BLaER1 (cell line): ENCODE measurements at regions not wholly inside any gene's neighbourhood (a gene's known extent, or its start where the extent isn't known, plus 50 kb on each side); places are given as distances from the start of the nearest gene placed in this dataset.

ENCODE experiments used
- H3K27ac ChIP-seq: shearing (Covaris generic); formaldehyde crosslinking; 2 replicates; pipeline ENCODE4 v1.8.1; 2022
- H3K27me3 ChIP-seq: shearing (Covaris generic); formaldehyde crosslinking; 2 replicates; pipeline ENCODE4 v1.8.1; 2022
- H3K36me3 ChIP-seq: shearing (Covaris generic); formaldehyde crosslinking; 2 replicates; pipeline ENCODE4 v1.8.1; 2022
- H3K4me1 ChIP-seq: shearing (Covaris generic); formaldehyde crosslinking; 2 replicates; pipeline ENCODE4 v1.8.1; 2022
- H3K4me2 ChIP-seq: shearing (Covaris generic); formaldehyde crosslinking; 2 replicates; pipeline ENCODE4 v1.8.1; 2022
- H3K4me3 ChIP-seq: shearing (Covaris generic); formaldehyde crosslinking; 2 replicates; pipeline ENCODE4 v1.8.1; 2022
- H3K9ac ChIP-seq: shearing (Covaris generic); formaldehyde crosslinking; 2 replicates; pipeline ENCODE4 v1.8.1; 2022
- H3K9me3 ChIP-seq: shearing (Covaris generic); formaldehyde crosslinking; 2 replicates; pipeline ENCODE4 v1.8.1; 2022
- H4K20me1 ChIP-seq: shearing (Covaris generic); formaldehyde crosslinking; 2 replicates; pipeline ENCODE4 v1.8.1; 2022
- Cebpa-rat ChIP-seq: shearing (Covaris generic); IDR thresholded peaks from 2 replicates; pipeline ENCODE4 v1.8.1; 2022

DNA sequence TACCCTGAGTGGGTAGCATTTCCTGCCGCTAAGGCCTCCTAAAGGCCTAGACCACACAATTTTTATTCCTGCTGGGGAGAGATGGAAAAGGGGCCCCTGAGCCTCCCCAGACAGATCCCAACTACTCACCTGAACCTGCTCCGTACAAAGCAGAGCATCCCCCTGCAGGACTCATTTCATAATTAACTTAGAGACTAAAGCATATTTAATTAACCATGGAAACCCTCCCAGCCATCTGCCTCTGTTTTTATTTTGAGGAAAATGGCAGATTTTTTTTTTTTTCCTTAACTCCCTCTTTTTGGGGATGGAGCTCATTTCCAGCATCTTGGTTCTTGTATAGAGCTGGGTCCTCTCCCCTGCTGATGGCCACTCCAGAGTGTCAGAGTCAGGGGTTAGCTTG lies 96.5 kb upstream of the CRHR1 start:
- H3K9me3 ChIP-seq, result no peaks in the 10 kb centered on the region
- no peak for TF ChIP-seq Cebpa-rat
- no peak overlapping the region for H3K27ac ChIP-seq
- H3K4me1 ChIP-seq, result peaks cover 6% of the 10 kb centered on the region; the same call in 1 of the 2 replicates
- H3K9ac ChIP-seq, result no peak overlapping the region
- H4K20me1 ChIP-seq, result no peaks in the 10 kb centered on the region
- no peaks in the 10 kb centered on the region for H3K27me3 ChIP-seq
- no peak overlapping the region for H3K4me2 ChIP-seq
- H3K36me3 ChIP-seq, result no peaks in the 10 kb centered on the region
- H3K4me3 ChIP-seq, result no peak overlapping the region

GRCh38 chr17:45688353-45688752 lies 95.8 kb upstream of the CRHR1 start:
- no peaks in the 10 kb centered on the region for H3K36me3 ChIP-seq
- H3K9ac ChIP-seq, result no peak overlapping the region
- H3K27me3 ChIP-seq, result no peaks in the 10 kb centered on the region
- no peaks in the 10 kb centered on the region for H4K20me1 ChIP-seq
- no peak overlapping the region for H3K4me2 ChIP-seq
- no peak overlapping the region for H3K4me3 ChIP-seq
- H3K4me1 ChIP-seq, result peaks cover 6% of the 10 kb centered on the region; the same call in 1 of the 2 replicates
- no peak for TF ChIP-seq Cebpa-rat
- no peak overlapping the region for H3K27ac ChIP-seq
- no peaks in the 10 kb centered on the region for H3K9me3 ChIP-seq

DNA sequence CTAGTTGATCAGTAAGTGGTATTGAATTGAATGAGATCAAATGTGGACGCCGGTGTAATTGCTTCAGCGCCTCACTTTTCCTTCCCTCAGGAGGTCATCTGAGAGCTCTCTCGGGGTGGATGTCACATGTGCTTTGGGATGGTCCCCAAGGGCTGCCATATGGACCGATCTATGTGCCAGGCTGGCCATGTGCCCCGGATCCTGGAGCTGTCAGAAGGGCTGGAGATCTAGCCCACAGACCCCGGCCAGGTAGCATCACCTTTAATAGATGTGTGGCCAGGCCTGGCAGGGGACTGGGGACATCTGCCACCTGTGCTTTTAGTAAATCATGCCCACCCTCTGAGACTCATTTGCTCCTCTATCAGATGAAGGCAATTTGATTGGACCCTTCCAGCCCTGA lies 95.3 kb upstream of the CRHR1 start:
- no peak overlapping the region for H3K9ac ChIP-seq
- H3K4me1 ChIP-seq, result peaks cover 6% of the 10 kb centered on the region; the same call in 1 of the 2 replicates
- H3K4me3 ChIP-seq, result no peak overlapping the region
- no peaks in the 10 kb centered on the region for H3K27me3 ChIP-seq
- no peak for TF ChIP-seq Cebpa-rat
- H3K4me2 ChIP-seq, result no peak overlapping the region
- H3K36me3 ChIP-seq, result no peaks in the 10 kb centered on the region
- H3K27ac ChIP-seq, result no peak overlapping the region
- no peaks in the 10 kb centered on the region for H3K9me3 ChIP-seq
- H4K20me1 ChIP-seq, result no peaks in the 10 kb centered on the region

DNA sequence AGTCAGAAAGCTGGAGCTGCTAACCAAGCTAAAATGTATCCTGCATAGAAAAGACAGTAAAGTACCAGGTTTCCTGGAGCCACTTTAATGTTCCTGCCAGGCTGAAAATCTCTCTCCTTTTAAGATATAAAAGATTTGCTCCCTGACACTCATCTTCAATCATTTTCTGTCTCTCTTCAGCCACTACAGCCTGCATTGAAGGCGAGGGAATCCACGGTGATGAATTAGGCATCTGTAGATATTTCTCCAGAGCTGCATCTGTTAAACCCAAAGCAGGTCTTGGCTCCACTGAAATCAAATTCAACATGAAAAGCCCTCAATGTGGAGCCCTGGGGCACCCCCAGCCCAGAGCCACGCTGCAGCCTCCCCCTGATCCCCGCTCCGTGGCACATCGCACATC lies 94.7 kb upstream of the CRHR1 start:
- Histone ChIP-seq H3K36me3 (no peaks in the 10 kb centered on the region), H3K4me2 (no peak overlapping the region), H3K27ac (no peak overlapping the region), H3K9me3 (no peaks in the 10 kb centered on the region), H3K4me1 (peaks cover 6% of the 10 kb centered on the region; the same call in 1 of the 2 replicates), H3K4me3 (no peak overlapping the region), H3K9ac (no peak overlapping the region), H3K27me3 (no peaks in the 10 kb centered on the region), H4K20me1 (no peaks in the 10 kb centered on the region)
- no peak for TF ChIP-seq Cebpa-rat

- no peak overlapping the region for H3K4me3 ChIP-seq
- H3K9me3 ChIP-seq, result no peaks in the 10 kb centered on the region
- H3K9ac ChIP-seq, result no peak overlapping the region
- H3K36me3 ChIP-seq, result no peaks in the 10 kb centered on the region
- H3K27ac ChIP-seq, result no peak overlapping the region
- H3K27me3 ChIP-seq, result no peaks in the 10 kb centered on the region
- no peak for TF ChIP-seq Cebpa-rat
- 0 out of 2 replicates have a peak overlapping the region, but pooled peaks have one; percentile 10 for H3K4me2 ChIP-seq
- no peaks in the 10 kb centered on the region for H4K20me1 ChIP-seq
- peaks cover 6% of the 10 kb centered on the region; the same call in 1 of the 2 replicates for H3K4me1 ChIP-seq
Measured at GRCh38 chr17:45690625-45691275, 93.4 kb upstream of the CRHR1 start.

DNA sequence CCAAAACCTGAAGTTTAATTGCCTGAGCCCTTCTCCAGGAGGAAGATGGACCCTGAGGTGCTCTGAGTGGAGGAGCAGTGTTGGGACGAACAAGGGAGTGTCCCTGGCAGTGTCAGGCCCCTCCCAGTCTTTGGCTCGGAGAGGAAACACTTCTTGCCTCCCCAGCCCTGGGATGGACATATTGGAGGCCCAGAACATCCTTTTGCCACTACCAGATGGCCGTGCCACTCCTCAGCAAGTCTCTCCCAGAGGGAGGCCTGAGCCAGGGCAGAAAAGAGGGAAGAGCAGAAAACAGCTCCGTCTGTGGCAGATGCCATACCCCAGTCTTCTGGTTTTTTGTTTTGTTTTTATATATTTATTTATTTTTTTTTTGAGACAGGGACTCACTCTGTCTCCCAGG lies 91.5 kb upstream of the CRHR1 start:
- H3K4me2 ChIP-seq, result no peak overlapping the region
- H4K20me1 ChIP-seq, result no peaks in the 10 kb centered on the region
- peaks cover 6% of the 10 kb centered on the region; the same call in 1 of the 2 replicates for H3K4me1 ChIP-seq
- no peaks in the 10 kb centered on the region for H3K27me3 ChIP-seq
- H3K4me3 ChIP-seq, result no peak overlapping the region
- no peak overlapping the region for H3K9ac ChIP-seq
- no peaks in the 10 kb centered on the region for H3K9me3 ChIP-seq
- no peaks in the 10 kb centered on the region for H3K36me3 ChIP-seq
- no peak for TF ChIP-seq Cebpa-rat
- no peak overlapping the region for H3K27ac ChIP-seq

DNA sequence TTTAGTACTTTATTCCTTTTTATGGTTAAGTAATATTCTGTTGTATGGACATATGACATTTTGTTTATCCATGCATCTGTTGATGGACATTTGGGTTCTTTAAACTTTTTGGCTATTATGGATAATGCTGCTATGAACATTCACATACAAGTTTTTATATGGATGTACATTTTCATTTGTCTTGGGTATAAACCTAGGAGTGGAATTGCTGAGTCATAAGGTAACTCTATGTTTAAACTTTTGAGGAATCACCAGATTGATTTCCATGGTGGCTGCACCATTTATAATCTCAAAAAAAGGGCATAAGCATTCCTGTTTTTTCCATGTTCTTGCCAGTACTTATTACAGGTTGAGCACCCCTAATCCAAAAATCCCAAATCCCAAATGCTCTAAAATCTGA lies 90.3 kb upstream of the CRHR1 start:
- H3K27me3 ChIP-seq, result no peaks in the 10 kb centered on the region
- no peaks in the 10 kb centered on the region for H4K20me1 ChIP-seq
- H3K27ac ChIP-seq, result no peak overlapping the region
- TF ChIP-seq Cebpa-rat, result no peak
- no peak overlapping the region for H3K4me3 ChIP-seq
- H3K9me3 ChIP-seq, result no peaks in the 10 kb centered on the region
- no peak overlapping the region for H3K9ac ChIP-seq
- H3K4me2 ChIP-seq, result no peak overlapping the region
- H3K4me1 ChIP-seq, result peaks cover 6% of the 10 kb centered on the region; the same call in 1 of the 2 replicates
- H3K36me3 ChIP-seq, result no peaks in the 10 kb centered on the region

DNA sequence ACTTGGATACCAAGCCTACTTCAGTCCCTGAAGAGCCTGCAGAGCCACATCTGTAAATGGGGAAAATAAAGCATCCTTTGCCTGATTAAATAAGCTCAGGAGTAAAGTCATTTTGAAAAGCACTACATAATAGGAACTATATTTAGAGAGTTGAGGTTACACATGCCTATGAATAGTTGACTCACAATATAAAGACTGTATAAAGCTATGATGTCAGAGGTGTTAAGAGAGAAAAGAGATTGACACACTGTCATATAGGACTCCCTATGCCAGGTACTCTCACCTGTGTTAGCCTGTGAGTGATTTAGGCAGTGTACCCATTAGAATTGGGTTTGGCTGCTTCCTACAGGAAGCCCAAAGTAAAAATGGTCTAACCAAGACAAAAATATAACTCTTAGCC lies 87.7 kb upstream of the CRHR1 start:
- H3K36me3 ChIP-seq, result no peaks in the 10 kb centered on the region
- H3K27me3 ChIP-seq, result no peaks in the 10 kb centered on the region
- no peak for TF ChIP-seq Cebpa-rat
- no peaks in the 10 kb centered on the region for H3K4me1 ChIP-seq
- H3K9ac ChIP-seq, result no peak overlapping the region
- no peaks in the 10 kb centered on the region for H3K9me3 ChIP-seq
- H3K4me2 ChIP-seq, result no peak overlapping the region
- no peak overlapping the region for H3K27ac ChIP-seq
- no peaks in the 10 kb centered on the region for H4K20me1 ChIP-seq
- H3K4me3 ChIP-seq, result no peak overlapping the region

- Histone ChIP-seq H3K27me3 (no peaks in the 10 kb centered on the region), H3K9ac (no peak overlapping the region), H4K20me1 (no peaks in the 10 kb centered on the region), H3K4me1 (no peaks in the 10 kb centered on the region), H3K4me2 (no peak overlapping the region), H3K36me3 (no peaks in the 10 kb centered on the region), H3K4me3 (no peak overlapping the region), H3K27ac (no peak overlapping the region), H3K9me3 (no peaks in the 10 kb centered on the region)
- TF ChIP-seq Cebpa-rat, result no peak
Measured at GRCh38 chr17:45697076-45697475, 87.0 kb upstream of the CRHR1 start.

DNA sequence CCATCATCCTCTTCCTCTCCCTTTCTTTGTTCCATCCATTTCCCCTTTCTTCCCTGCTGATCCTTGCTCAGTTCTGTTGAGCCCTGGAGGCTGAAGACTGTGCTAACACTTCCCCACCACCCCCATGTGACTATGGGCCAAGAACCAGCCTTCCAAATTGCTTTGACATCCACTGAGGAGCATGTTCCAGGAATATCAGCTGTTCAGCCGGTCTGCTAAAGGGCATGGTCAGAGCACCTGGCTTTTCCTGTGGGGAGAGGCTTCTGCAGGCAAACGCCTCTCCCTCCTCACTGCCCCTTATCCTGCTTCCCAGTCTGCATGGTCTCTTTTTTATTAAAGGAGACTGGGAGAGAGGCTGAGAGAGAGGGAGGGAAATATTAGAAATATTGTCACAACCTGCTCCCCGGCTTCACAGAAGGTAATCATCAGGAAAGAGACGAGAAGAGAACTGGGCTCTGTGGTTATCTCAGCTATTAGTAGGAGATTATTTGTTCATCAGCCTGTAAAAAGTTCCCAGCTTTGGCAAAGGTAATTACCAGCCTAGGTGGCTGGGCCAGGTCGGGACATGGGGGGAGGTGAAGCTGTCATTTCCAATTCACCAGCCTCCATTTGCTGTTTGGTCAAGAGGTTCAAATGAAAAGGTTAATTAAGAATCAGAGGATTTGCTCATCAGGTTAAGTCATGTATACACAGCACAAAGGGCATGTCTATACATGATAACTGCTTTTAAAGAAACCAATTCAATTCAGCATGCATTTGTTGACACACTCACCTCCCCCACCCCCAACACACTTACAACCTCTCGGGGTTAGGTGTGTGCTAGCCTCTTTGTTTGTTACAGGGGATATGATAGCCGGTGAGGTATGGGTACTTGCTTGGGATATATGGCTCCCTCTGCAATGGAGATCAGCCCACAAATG lies 83.7 kb upstream of the CRHR1 start:
- H4K20me1 ChIP-seq, result 0 out of 2 replicates have a peak, but pooled peaks cover 6% of the 10 kb centered on the region
- no peaks in the 10 kb centered on the region for H3K27me3 ChIP-seq
- H3K36me3 ChIP-seq, result no peaks in the 10 kb centered on the region
- no peak for TF ChIP-seq Cebpa-rat
- H3K4me1 ChIP-seq, result no peaks in the 10 kb centered on the region
- no peak overlapping the region for H3K4me3 ChIP-seq
- H3K4me2 ChIP-seq, result no peak overlapping the region
- no peaks in the 10 kb centered on the region for H3K9me3 ChIP-seq
- no peak overlapping the region for H3K9ac ChIP-seq
- no peak overlapping the region for H3K27ac ChIP-seq
